ENCODE measurements at regions not wholly inside any gene's neighbourhood (a gene's known extent, or its start where the extent isn't known, plus 50 kb on each side); places are given as distances from the start of the nearest gene placed in this dataset.

- TF ChIP-seq POLR2A (IDR thresholded peaks at IDR 0.05; ENCODE audit: low read depth, low read length) (no peak), CTCF (IDR thresholded peaks at IDR 0.05; ENCODE audit: extremely low read depth in 1 of 2, insufficient read depth in 1 of 2, low read depth in 1 of 2, low read length in 2 of 2) (no peak), MAX (IDR thresholded peaks at IDR 0.05; ENCODE audit: insufficient read depth, insufficient read length) (no peak)
Measured at GRCh38 chr21:38996355-38996754, 186.9 kb downstream of the PSMG1 start.

Data from endothelial cell of umbilical vein (primary cell).